Osteoblast (primary cell): ENCODE measurements at regions not wholly inside any gene's neighbourhood (a gene's known extent, or its start where the extent isn't known, plus 50 kb on each side); places are given as distances from the start of the nearest gene placed in this dataset.
"Not testable (repeated sequence)": the region's sequence is repeated elsewhere in the genome, so short reads cannot be mapped to it uniquely, and the experiment has no call there.

ENCODE experiments used
- DNase-seq: peaks from one replicate; pipeline ENCODE4 v3.0.0; 2011; ENCODE audit warnings: low spot score, mixed read lengths; ENCODE audit not compliant: insufficient read length; ENCODE audit errors: missing footprints
- H2AFZ ChIP-seq: 2 replicates; pipeline ENCODE4 v1.6.0; 2011; ENCODE audit warnings: mild to moderate bottlenecking, low read length
- H3K27ac ChIP-seq: 2 replicates; pipeline ENCODE4 v1.5.1; 2011; ENCODE audit warnings: mild to moderate bottlenecking, low read depth, low read length, moderate library complexity
- H3K27me3 ChIP-seq: 2 replicates; pipeline ENCODE4 v1.6.0; 2012; ENCODE audit warnings: mild to moderate bottlenecking, control low read depth, inconsistent platforms, low read length, moderate library complexity; ENCODE audit not compliant: insufficient read depth
- H3K36me3 ChIP-seq: 2 replicates; pipeline ENCODE4 v1.5.1; 2011; ENCODE audit warnings: mild to moderate bottlenecking, low read length, control low read depth, moderate library complexity; ENCODE audit not compliant: insufficient read depth
- H3K4me1 ChIP-seq: 2 replicates; pipeline ENCODE4 v1.5.1; 2011; ENCODE audit warnings: mild to moderate bottlenecking, low read length, control low read depth, moderate library complexity; ENCODE audit not compliant: insufficient read depth
- H3K4me2 ChIP-seq: 2 replicates; pipeline ENCODE4 v1.6.0; 2011; ENCODE audit warnings: mild to moderate bottlenecking, low read length; ENCODE audit not compliant: insufficient read depth
- H3K4me3 ChIP-seq: fragments of 200-600 bp; sonication (generic); 3 replicates; pipeline ENCODE4 v1.5.1; 2012; ENCODE audit warnings: mild to moderate bottlenecking, low read length, inconsistent platforms; ENCODE audit not compliant: insufficient read depth
- H3K79me2 ChIP-seq: 2 replicates; pipeline ENCODE4 v1.6.0; 2012; ENCODE audit warnings: mild to moderate bottlenecking, low read length, control low read depth, inconsistent platforms; ENCODE audit not compliant: insufficient read depth
- H3K9me3 ChIP-seq: 2 replicates; pipeline ENCODE4 v1.5.1; 2011; ENCODE audit warnings: low read depth, low read length, control low read depth
- H4K20me1 ChIP-seq: 2 replicates; pipeline ENCODE4 v1.6.0; 2012; ENCODE audit warnings: mild to moderate bottlenecking, low read length, control low read depth; ENCODE audit not compliant: insufficient read depth
- TF ChIP-seq, protein P1 (sequence below): IDR thresholded peaks from 2 replicates; pipeline ENCODE4 v1.5.1; 2011; ENCODE audit warnings: mild to moderate bottlenecking, low read depth, low read length, moderate library complexity; ENCODE audit errors: extremely low read depth

- Histone ChIP-seq H3K9me3 (no peaks in the 10 kb centered on the region), H4K20me1 (no peaks in the 10 kb centered on the region), H3K4me3 (no peak overlapping the region), H3K27ac (no peak overlapping the region), H3K4me2 (no peak overlapping the region), H3K79me2 (no peaks in the 10 kb centered on the region), H3K4me1 (no peaks in the 10 kb centered on the region), H2AFZ (no peak overlapping the region), H3K27me3 (no peaks in the 10 kb centered on the region), H3K36me3 (no peaks in the 10 kb centered on the region)
- TF ChIP-seq, protein P1, sequence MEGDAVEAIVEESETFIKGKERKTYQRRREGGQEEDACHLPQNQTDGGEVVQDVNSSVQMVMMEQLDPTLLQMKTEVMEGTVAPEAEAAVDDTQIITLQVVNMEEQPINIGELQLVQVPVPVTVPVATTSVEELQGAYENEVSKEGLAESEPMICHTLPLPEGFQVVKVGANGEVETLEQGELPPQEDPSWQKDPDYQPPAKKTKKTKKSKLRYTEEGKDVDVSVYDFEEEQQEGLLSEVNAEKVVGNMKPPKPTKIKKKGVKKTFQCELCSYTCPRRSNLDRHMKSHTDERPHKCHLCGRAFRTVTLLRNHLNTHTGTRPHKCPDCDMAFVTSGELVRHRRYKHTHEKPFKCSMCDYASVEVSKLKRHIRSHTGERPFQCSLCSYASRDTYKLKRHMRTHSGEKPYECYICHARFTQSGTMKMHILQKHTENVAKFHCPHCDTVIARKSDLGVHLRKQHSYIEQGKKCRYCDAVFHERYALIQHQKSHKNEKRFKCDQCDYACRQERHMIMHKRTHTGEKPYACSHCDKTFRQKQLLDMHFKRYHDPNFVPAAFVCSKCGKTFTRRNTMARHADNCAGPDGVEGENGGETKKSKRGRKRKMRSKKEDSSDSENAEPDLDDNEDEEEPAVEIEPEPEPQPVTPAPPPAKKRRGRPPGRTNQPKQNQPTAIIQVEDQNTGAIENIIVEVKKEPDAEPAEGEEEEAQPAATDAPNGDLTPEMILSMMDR = no peak
- DNase-seq = no peak
Observed at GRCh38 chrX:131424895-131425294, 119.0 kb upstream of the OR13H1 start.

GRCh38 chrX:131430465-131430864 lies 113.4 kb upstream of the OR13H1 start:
- H3K9me3 ChIP-seq, H3K79me2 ChIP-seq, H3K4me2 ChIP-seq, H3K27ac ChIP-seq, H3K4me1 ChIP-seq, H4K20me1 ChIP-seq, H3K36me3 ChIP-seq, H3K27me3 ChIP-seq, H2AFZ ChIP-seq, H3K4me3 ChIP-seq, DNase-seq: not testable (repeated sequence)

- Histone ChIP-seq H2AFZ (no peak overlapping the region), H3K9me3 (no peaks in the 10 kb centered on the region), H3K27ac (no peak overlapping the region), H3K4me2 (no peak overlapping the region), H4K20me1 (no peaks in the 10 kb centered on the region), H3K4me1 (no peaks in the 10 kb centered on the region), H3K36me3 (no peaks in the 10 kb centered on the region), H3K27me3 (no peaks in the 10 kb centered on the region), H3K4me3 (no peak overlapping the region), H3K79me2 (no peaks in the 10 kb centered on the region)
- TF ChIP-seq, protein P1 = no peak
- DNase-seq = no peak
Observed at GRCh38 chrX:131441033-131441432, 102.8 kb upstream of the OR13H1 start.

DNA sequence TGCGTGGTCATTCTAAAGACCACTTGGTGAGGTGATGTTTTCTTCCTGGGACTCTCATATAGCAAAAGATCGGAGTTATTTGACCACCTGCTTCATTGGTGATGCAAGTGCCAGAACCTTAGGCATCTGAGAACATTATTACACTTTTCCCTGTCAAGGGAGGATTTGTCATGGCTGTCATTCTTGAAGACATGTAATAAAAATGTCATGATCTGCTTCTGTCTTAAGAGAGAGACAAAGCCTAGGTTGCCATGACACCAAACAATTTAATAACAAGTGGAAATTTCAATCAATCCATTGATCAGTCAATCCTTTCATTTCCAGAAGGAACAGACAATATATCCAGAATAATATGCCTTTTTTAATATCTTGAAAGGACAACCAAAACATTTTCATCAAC lies 97.9 kb upstream of the OR13H1 start:
- Histone ChIP-seq H3K36me3 (no peaks in the 10 kb centered on the region), H4K20me1 (no peaks in the 10 kb centered on the region), H3K4me1 (no peaks in the 10 kb centered on the region), H3K27ac (no peak overlapping the region), H3K79me2 (no peaks in the 10 kb centered on the region), H3K27me3 (no peaks in the 10 kb centered on the region), H3K4me3 (no peak overlapping the region), H2AFZ (no peak overlapping the region), H3K9me3 (no peaks in the 10 kb centered on the region), H3K4me2 (no peak overlapping the region)
- DNase-seq = no peak
- TF ChIP-seq, protein P1 = no peak

DNA sequence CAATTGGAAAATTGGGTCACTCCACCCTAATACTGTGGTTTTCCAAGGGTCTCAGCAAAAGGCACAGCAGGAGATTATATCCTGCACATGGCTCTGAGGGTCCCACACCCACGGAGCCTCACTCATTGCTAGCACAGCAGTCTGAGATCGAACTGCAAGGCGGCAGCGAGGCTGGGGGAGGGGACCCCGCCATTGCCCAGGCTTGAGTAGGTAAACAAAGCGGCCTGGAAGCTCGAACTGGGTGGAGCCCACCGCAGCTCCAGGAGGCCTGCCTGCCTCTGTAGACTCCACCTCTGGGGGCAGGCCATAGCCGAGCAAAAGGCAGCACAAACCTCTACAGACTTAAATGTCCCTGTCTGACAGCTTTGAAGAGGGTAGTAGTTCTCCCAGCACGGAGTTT lies 82.0 kb upstream of the OR13H1 start:
- DNase-seq, H3K36me3 ChIP-seq, H3K4me1 ChIP-seq, H3K4me2 ChIP-seq, H3K27ac ChIP-seq, H3K79me2 ChIP-seq, H3K9me3 ChIP-seq, H2AFZ ChIP-seq, H3K27me3 ChIP-seq, H4K20me1 ChIP-seq, H3K4me3 ChIP-seq: not testable (repeated sequence)

DNA sequence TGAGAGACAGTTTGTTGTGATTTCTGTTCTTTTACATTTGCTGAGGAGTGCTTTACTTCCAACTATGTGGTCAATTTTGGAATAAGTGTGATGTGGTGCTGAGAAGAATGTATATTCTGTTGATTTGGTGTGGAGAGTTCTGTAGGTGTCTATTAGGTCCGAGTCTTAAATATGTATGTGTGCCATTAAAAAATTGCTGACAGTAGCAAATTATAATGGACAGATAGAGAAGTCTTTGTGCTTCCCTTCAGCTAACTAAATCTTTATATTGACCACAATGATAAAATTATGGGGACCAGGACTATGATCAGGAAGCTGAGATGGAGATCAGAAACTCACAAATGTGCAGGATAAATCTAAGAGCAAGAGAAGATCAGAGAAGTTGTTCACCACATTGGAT lies 70.1 kb upstream of the OR13H1 start:
- H3K36me3 ChIP-seq, H3K79me2 ChIP-seq, H3K27ac ChIP-seq, H3K4me1 ChIP-seq, DNase-seq, H4K20me1 ChIP-seq, H3K4me3 ChIP-seq, H3K9me3 ChIP-seq, H3K4me2 ChIP-seq, H3K27me3 ChIP-seq, H2AFZ ChIP-seq: not testable (repeated sequence)
